Forelimb muscle (tissue), 1 donor: ENCODE measurements at regions not wholly inside any gene's neighbourhood (a gene's known extent, or its start where the extent isn't known, plus 50 kb on each side); places are given as distances from the start of the nearest gene placed in this dataset.
"Not testable (repeated sequence)": the region's sequence is repeated elsewhere in the genome, so short reads cannot be mapped to it uniquely, and the experiment has no call there.

Experiments
- DNase-seq: peaks from one replicate; pipeline ENCODE4 v3.0.0-alpha.2; 2013; ENCODE audit warnings: low read depth

DNA sequence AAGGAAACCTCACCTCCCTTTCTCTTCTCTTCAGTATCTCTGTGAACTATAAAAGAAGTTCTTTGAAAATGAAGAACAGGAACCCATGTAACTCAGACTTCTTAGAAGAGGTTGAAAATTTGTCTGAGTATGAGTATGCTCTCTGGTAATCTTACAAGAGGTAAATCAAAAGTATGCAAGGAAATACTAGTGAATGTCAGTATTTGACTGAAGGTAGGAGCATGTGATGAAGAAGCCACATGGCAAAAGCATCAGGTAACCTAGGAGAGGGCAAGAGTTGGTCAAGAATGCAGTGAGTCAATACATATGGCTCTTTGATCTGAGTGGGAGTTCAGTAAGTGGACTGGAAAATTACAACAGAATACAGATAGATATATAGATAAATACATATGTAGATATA, 133.0 kb upstream of the NECTIN3 start:
- DNase-seq: no peak

DNA sequence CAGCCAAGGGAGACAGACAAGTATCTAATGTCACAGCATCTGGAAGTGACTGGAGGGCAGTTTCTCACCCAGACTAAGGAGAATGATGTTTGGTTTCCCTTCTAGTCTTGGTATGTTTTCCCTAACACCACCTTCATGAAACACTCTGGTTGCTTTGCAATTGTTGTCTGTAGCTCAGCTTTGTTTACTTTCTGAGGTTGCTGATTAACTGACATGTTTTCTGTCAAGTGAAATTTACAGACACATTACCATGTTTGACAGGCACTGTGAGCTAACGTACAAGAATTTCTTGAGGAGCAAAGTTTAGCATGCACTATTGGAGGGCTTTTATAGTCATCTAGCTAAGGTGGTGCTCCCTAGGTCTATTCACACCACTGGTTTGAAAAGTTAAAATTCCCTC, 131.6 kb upstream of the NECTIN3 start:
- DNase-seq: no peak

- DNase-seq: no peak
Measured at GRCh38 chr3:110944782-110945181, 126.8 kb upstream of the NECTIN3 start.

GRCh38 chr3:110946810-110947209, 124.8 kb upstream of the NECTIN3 start:
- DNase-seq: no peak

DNA sequence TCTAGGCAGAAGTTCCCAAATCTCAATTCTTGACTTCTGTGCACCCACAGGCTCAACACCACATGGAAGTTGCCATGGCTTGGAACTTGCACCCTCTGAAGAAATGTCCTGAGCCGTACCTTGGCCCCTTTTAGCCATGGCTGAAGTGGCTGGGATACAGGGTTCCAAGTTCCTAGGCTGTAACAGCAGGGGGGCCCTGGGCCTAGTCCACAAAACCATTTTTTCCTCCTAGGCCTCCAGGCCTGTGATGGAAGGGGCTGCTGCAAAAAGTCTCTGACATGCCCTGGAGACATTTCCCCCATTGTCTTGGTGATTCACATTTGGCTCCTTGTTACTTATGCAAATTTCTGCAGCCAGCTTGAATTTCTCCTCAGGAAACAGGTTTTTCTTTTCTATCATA, 122.4 kb upstream of the NECTIN3 start:
- DNase-seq: not testable (repeated sequence)

GRCh38 chr3:110955301-110955880, 116.2 kb upstream of the NECTIN3 start:
- DNase-seq: no peak

DNA sequence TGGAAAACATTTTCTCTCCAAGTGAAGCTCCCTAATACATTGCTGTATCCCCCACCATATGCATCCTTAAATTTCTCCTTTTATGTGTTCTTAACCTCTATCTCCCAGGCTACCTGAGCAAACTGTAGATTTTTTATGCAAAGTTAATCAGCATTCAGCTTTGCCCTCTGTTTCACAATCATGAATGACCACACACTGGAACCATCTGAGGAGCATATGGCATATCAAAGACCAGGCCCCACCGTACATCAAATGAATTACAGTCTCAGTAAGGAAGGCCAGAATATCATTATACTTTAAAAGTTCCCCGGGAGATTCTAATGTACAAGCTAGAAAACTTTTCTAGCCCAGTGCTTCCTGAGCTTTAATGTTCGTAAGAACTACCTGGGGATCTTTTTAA, 115.5 kb upstream of the NECTIN3 start:
- DNase-seq: no peak

DNA sequence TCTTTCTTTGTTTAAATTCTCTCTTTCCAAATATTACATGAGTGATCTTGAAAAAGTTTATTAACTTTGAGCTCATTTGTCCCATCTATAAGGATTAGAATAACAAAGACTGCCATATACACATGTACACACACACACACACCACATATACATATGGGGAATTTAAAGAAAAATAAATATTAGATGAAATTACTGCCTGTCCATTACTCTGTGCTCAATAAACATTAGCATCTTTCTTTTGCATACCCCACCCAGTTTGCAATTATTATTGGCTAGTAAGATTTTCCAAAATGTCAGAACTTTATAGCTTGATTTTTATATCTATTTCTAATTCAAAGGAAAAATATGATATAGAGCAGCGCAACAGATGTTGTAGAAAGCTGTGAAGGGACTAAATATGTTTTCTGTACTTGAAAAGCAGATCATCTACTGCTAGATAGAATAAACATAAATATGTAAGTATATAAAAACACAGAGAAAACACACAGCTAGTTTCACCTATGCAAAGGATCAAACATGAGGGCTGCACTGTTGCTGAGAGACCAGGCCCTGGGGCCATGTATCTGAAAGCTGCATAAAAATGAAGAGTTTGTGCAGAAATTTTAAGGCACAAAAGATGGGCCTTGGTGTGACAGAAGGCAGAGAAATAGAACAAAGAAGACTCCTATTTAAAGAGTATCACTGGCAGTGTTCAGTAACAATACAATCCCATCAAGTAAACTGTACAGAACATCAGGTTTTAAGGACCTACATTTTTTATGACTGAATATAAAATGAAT, 114.2 kb upstream of the NECTIN3 start:
- DNase-seq: no peak

GRCh38 chr3:110958313-110959147, 113.1 kb upstream of the NECTIN3 start:
- no peak for DNase-seq

GRCh38 chr3:110965976-110966375, 105.6 kb upstream of the NECTIN3 start:
- no peak for DNase-seq

GRCh38 chr3:110966966-110967663, 104.5 kb upstream of the NECTIN3 start:
- DNase-seq: no peak

GRCh38 chr3:110968076-110968475, 103.5 kb upstream of the NECTIN3 start:
- DNase-seq: no peak

DNA sequence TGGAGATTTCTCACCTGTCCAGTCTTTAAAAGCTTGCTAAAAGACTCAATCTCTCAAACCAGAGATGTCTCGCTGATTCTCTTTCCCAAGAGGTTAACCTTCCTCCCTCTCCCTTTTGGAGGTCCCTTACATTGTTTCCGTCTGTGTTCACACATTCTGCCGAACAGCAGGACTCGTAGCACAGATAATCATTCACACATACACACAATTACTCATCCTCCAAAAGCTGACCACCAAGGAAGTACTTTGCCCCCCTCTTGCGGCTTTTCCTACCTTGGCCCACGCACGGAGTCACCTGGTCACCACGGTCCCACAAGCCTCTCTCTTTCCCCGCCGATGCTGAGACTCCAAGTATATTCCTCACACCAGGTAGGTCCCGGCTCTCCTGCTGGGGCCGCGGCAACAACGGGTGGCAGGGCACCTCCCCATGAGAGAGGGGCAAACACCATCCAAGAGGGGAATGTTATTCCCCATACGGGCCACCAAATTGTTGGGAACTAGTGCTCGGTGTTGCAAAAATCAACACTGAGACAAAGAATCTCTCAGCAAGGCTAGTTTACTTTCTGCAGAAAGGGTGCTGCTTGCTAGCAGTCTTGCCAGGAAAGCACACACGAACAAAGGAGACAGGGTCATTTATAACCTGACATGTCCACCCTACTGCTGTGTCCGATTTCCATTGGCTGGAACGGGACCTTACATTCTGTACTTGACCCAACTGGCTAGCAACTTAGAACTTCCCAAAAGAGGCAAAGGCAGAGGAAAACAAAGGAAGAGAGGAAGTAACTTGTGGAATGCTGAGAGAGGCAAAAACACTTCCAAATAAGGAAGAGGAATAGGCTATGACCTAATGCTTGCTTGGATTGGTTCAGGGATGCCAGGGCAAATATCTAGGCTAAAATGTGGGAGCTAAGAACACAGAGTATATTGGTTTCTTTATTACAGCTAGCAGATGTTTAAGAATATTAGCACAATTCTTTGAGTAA, 102.1 kb upstream of the NECTIN3 start:
- no peak for DNase-seq

- no peak for DNase-seq
Measured at GRCh38 chr3:110971010-110971601, 100.5 kb upstream of the NECTIN3 start.

DNA sequence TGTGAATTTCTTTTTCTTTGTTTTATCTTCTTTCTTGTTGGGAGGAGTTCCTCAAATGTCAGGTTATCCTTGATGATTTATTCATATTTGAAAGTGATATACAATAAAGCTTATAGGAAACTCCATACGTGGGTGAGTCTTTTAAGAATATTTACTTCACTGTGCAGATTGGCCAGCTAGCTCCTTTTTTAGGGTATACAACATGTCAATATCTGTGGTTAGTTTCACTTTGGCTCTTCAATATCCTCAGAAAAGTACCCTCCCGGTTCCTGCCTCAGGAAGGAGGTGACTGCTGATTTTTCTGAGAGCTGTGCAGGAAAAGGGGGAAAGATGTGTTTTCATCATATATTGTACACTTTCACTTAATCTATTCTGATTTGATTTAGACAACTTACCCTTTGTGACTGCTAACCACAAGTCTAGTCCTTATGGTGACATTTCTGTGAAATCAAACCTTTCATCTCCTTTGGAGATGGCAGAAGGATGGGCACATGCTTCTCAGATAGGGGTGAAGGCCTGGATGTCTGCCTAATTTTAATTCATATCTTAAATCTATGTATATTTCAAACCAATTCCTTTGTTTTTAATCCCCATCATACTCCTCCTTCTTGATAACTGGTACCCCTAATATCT, 98.2 kb upstream of the NECTIN3 start:
- DNase-seq: no peak

GRCh38 chr3:110974902-110975301, 96.7 kb upstream of the NECTIN3 start:
- DNase-seq: no peak

DNA sequence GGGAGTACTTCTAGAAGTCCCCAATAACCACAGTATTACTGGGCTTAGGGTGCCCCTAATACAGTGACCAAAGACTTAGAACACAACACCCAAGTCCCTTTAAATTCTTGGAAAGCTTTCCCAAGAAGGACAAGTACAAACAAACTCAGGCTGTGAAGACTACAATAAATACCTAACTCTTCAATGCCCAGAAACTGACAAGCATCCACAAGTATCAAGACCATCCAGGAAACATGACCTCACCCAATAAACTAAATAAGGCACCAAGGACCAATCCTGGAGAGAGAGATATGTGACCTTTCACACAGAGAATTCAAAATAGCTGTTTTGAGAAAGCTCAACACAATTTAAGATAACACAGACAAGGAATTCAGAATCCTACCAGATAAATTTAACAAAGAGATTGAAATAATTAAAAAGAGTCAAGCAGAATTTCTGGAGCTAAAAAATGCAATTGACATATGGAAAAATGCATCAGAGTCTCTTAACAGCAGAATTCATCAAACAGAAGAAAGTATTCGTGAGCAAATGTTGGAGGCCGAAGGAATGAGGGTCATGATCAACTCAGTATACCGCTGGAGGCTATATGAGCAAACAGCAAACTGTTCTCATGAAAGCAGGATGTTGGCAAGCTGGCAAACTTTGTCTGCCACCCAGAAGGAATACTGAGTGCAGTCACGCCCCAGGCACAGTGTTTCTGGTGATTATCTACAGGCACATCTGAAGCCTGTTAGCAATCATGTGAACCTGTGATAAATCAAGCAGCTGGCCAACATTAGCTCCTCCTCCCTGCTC, 87.0 kb upstream of the NECTIN3 start:
- DNase-seq: no peak

GRCh38 chr3:110989446-110989845, 82.2 kb upstream of the NECTIN3 start:
- DNase-seq: no peak
